Neuronal stem cell (in vitro differentiated cells): ENCODE measurements at regions not wholly inside any gene's neighbourhood (a gene's known extent, or its start where the extent isn't known, plus 50 kb on each side); places are given as distances from the start of the nearest gene placed in this dataset.

Source experiments
- DNase-seq: peaks from one replicate; pipeline ENCODE4 v3.0.0-alpha.2; 2013; ENCODE audit warnings: low spot score
- H2AFZ ChIP-seq: one replicate; pipeline ENCODE4 v1.6.1; 2013; ENCODE audit warnings: mild to moderate bottlenecking, low read length, inconsistent platforms
- H2AK5ac ChIP-seq: 2 replicates; pipeline ENCODE4 v1.6.1; 2013; ENCODE audit warnings: low read depth, mild to moderate bottlenecking, inconsistent platforms, low read length, moderate library complexity, mixed read lengths
- H2BK120ac ChIP-seq: 2 replicates; pipeline ENCODE4 v1.6.1; 2013; ENCODE audit warnings: low read depth, mild to moderate bottlenecking, inconsistent platforms, low read length, moderate library complexity, mixed read lengths
- H2BK12ac ChIP-seq: one replicate; pipeline ENCODE4 v1.6.1; 2013; ENCODE audit warnings: low read length, inconsistent platforms
- H2BK15ac ChIP-seq: 2 replicates; pipeline ENCODE4 v1.6.1; 2013; ENCODE audit warnings: mild to moderate bottlenecking, low read length, inconsistent platforms, mixed read lengths
- H2BK5ac ChIP-seq: one replicate; pipeline ENCODE4 v1.6.1; 2013; ENCODE audit warnings: inconsistent platforms, mild to moderate bottlenecking, low read length, moderate library complexity
- H3K14ac ChIP-seq: one replicate; pipeline ENCODE4 v1.6.1; 2013; ENCODE audit warnings: low read length, inconsistent platforms
- H3K18ac ChIP-seq: 2 replicates; pipeline ENCODE4 v1.6.1; 2013; ENCODE audit warnings: low read length, inconsistent platforms
- H3K23ac ChIP-seq: 2 replicates; pipeline ENCODE4 v1.6.1; 2013; ENCODE audit warnings: low read depth, mild to moderate bottlenecking, mixed read lengths, low read length, inconsistent platforms; ENCODE audit not compliant: poor library complexity
- H3K27ac ChIP-seq: replicated peaks from 3 replicates; pipeline ENCODE4 v1.5.1; 2013; ENCODE audit warnings: low read length, inconsistent platforms
- H3K27me3 ChIP-seq, 3 experiments: 2 replicates each; pipeline ENCODE4 v1.6.1; 2013; ENCODE audit warnings: low read length in 3 of 3, mild to moderate bottlenecking in 2 of 3, inconsistent platforms in 1 of 3, low read depth in 1 of 3, mixed read lengths in 1 of 3, moderate library complexity in 1 of 3; ENCODE audit not compliant: control insufficient read depth in 3 of 3, insufficient read depth in 3 of 3
- H3K36me3 ChIP-seq, 2 donors: replicated peaks in 1 of 2; 2 replicates each; pipeline ENCODE4 v1.6.1; 2013; ENCODE audit warnings: low read length in 2 of 2; ENCODE audit not compliant: control insufficient read depth in 2 of 2, insufficient read depth in 2 of 2
- H3K4ac ChIP-seq: 2 replicates; pipeline ENCODE4 v1.6.1; 2013; ENCODE audit warnings: inconsistent platforms, mild to moderate bottlenecking, low read length, moderate library complexity
- H3K4me1 ChIP-seq, 2 donors: 1 replicate in 1 of 2; 2 replicates in 1 of 2; pipeline ENCODE4 v1.6.1; 2013; ENCODE audit warnings: low read length in 2 of 2, low read depth in 1 of 2; ENCODE audit not compliant: control insufficient read depth in 2 of 2, insufficient read depth in 1 of 2
- H3K4me2 ChIP-seq: one replicate; pipeline ENCODE4 v1.6.1; 2013; ENCODE audit warnings: mild to moderate bottlenecking, low read length, inconsistent platforms; ENCODE audit not compliant: insufficient read depth, poor library complexity, severe bottlenecking
- H3K4me3 ChIP-seq, 2 donors: 2 replicates each; pipeline ENCODE4 v1.5.1; 2013; ENCODE audit warnings: low read length in 2 of 2, mild to moderate bottlenecking in 2 of 2, inconsistent platforms in 1 of 2, moderate library complexity in 1 of 2
- H3K79me1 ChIP-seq: one replicate; pipeline ENCODE4 v1.6.1; 2013; ENCODE audit warnings: low read depth, mild to moderate bottlenecking, inconsistent platforms, low read length, moderate library complexity
- H3K9ac ChIP-seq: one replicate; pipeline ENCODE4 v1.6.1; 2013; ENCODE audit warnings: mild to moderate bottlenecking, low read depth, low read length, inconsistent platforms; ENCODE audit not compliant: poor library complexity
- H3K9me3 ChIP-seq, 2 donors: replicated peaks in 1 of 2; 2 replicates each; pipeline versions ENCODE3 to v1.6.1; 2013; ENCODE audit warnings: low read length in 2 of 2, mild to moderate bottlenecking in 2 of 2, inconsistent platforms in 1 of 2, low read depth in 1 of 2, mixed read lengths in 1 of 2, moderate library complexity in 1 of 2; ENCODE audit not compliant: control insufficient read depth in 2 of 2, insufficient read depth in 1 of 2
- H4K8ac ChIP-seq: one replicate; pipeline ENCODE4 v1.6.1; 2013; ENCODE audit warnings: low read depth, mild to moderate bottlenecking, inconsistent platforms, low read length, moderate library complexity
- H4K91ac ChIP-seq: one replicate; pipeline ENCODE4 v1.6.1; 2013; ENCODE audit warnings: low read length, low read depth, mild to moderate bottlenecking, inconsistent platforms; ENCODE audit not compliant: poor library complexity
- WGBS, 2 donors: extraction: QIAGEN DNeasy Blood & Tissue Kit; methylation state at CpG; one replicate each; pipeline ENCODE4 v1.1.7; 2013; ENCODE audit warnings: missing lambda C conversion rate in 2 of 2, mixed read lengths in 1 of 2; ENCODE audit not compliant: insufficient read length in 2 of 2, insufficient replicate concordance in 1 of 2; ENCODE audit errors: extremely low coverage in 2 of 2; 5-methylcytosine and 5-hydroxymethylcytosine counted together

DNA sequence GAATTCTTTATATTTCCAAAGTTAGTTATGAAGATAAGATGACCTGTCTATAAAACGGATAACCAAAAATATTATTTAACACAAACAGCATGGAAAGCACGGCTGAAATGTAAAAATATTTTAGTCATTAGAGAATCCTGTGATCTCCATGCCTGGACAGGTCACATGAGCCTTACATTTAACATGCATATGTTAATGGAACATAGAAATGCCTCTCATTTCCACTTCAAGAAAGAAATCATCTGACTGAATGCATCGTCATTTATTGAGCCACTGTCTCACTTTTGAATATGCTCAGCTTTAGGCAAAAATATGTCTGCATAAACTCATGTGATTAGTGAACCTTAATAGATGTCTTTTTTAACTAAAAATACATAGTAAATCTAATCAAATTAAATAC is 115.5 kb upstream of the COL24A1 start:
- no peak overlapping the region for H3K23ac ChIP-seq
- no peaks in the 10 kb centered on the region for H3K9me3 ChIP-seq
- H2AK5ac ChIP-seq, result no peak overlapping the region
- H3K9ac ChIP-seq, result no peak overlapping the region
- no peak overlapping the region for H3K4me2 ChIP-seq
- H3K36me3 ChIP-seq, result no peaks in the 10 kb centered on the region
- H2BK120ac ChIP-seq, result no peak overlapping the region
- H4K8ac ChIP-seq, result no peak overlapping the region
- H3K4me3 ChIP-seq, result no peak overlapping the region
- H4K91ac ChIP-seq, result no peak overlapping the region
- no peaks in the 10 kb centered on the region for H3K79me1 ChIP-seq
- H3K27ac ChIP-seq, result no peak overlapping the region
- no peak for DNase-seq
- H2AFZ ChIP-seq, result no peak overlapping the region
- H2BK12ac ChIP-seq, result no peak overlapping the region
- no peak overlapping the region for H3K4ac ChIP-seq
- no peaks in the 10 kb centered on the region for H3K4me1 ChIP-seq
- H3K14ac ChIP-seq, result no peak overlapping the region
- H2BK15ac ChIP-seq, result no peak overlapping the region
- H3K27me3 ChIP-seq, result no peaks in the 10 kb centered on the region
- no CpG with 5 or more reads among the region's 3 CpGs for WGBS, 2 donors
- no peak overlapping the region for H2BK5ac ChIP-seq
- no peak overlapping the region for H3K18ac ChIP-seq

DNA sequence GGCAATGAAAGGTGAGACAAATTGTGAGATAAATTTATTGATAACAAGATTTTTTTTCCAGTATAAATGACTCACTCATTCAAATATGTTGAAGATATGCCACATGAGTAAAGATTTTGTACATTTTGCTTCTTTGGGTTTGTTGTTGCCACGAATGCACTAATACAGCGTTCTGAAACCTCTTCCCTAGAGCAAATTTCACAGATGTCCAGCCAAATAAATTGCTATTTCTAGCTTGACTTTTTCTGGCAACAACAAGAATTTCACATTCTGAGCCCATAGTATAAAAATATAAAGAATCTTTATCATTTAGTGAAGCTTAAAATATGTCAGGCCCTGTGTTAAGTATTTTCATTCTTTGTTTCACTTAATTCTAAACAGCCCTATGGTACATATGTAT is 114.5 kb upstream of the COL24A1 start:
- H3K27me3 ChIP-seq, result no peaks in the 10 kb centered on the region
- H3K79me1 ChIP-seq, result no peaks in the 10 kb centered on the region
- no peak overlapping the region for H2AK5ac ChIP-seq
- H3K9me3 ChIP-seq, result no peaks in the 10 kb centered on the region
- H3K18ac ChIP-seq, result no peak overlapping the region
- H2BK15ac ChIP-seq, result no peak overlapping the region
- no peak overlapping the region for H3K14ac ChIP-seq
- H3K27ac ChIP-seq, result no peak overlapping the region
- no peak overlapping the region for H4K8ac ChIP-seq
- H2AFZ ChIP-seq, result no peak overlapping the region
- no peak overlapping the region for H3K4me2 ChIP-seq
- no peaks in the 10 kb centered on the region for H3K36me3 ChIP-seq
- H2BK120ac ChIP-seq, result no peak overlapping the region
- no peak overlapping the region for H3K4me3 ChIP-seq
- H3K9ac ChIP-seq, result no peak overlapping the region
- H2BK5ac ChIP-seq, result no peak overlapping the region
- DNase-seq, result no peak
- no peak overlapping the region for H2BK12ac ChIP-seq
- no peak overlapping the region for H4K91ac ChIP-seq
- H3K23ac ChIP-seq, result no peak overlapping the region
- WGBS, 2 donors, result no CpG with 5 or more reads among the region's 2 CpGs
- no peaks in the 10 kb centered on the region for H3K4me1 ChIP-seq
- H3K4ac ChIP-seq, result no peak overlapping the region

DNA sequence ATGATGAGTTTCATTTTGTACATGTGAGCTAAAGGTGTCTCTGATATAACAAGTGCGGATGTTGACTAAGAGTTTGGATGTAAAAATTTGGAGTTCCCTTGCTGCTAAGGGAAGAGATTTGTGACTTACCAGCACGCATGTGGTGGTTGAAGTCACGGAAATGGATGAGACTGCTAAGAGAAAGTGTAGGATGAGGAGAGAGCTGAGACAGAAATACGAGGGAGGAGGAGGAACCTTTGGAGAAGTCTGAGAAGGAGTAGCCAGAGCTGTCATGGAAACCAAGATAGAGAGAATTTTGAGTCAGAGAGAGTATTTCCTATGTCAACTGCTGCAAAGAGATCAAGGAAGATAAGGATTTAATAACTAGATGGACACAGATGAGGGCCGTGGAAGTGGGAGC is 106.5 kb upstream of the COL24A1 start:
- Histone ChIP-seq H3K18ac (no peak overlapping the region), H4K8ac (no peak overlapping the region), H3K14ac (no peak overlapping the region), H3K36me3 (no peaks in the 10 kb centered on the region), H2BK5ac (no peak overlapping the region), H3K79me1 (no peaks in the 10 kb centered on the region), H3K9me3 (no peaks in the 10 kb centered on the region), H2AFZ (no peak overlapping the region), H3K23ac (no peak overlapping the region), H3K9ac (no peak overlapping the region), H3K4me2 (no peak overlapping the region), H3K4ac (no peak overlapping the region), H2BK15ac (no peak overlapping the region), H4K91ac (no peak overlapping the region), H3K4me1 (no peaks in the 10 kb centered on the region), H3K4me3 (no peak overlapping the region), H3K27me3 (no peaks in the 10 kb centered on the region), H2BK120ac (no peak overlapping the region), H2AK5ac (no peak overlapping the region), H3K27ac (no peak overlapping the region), H2BK12ac (no peak overlapping the region)
- DNase-seq, result no peak
- WGBS, 2 donors, result no CpG with 5 or more reads among the region's 5 CpGs

DNA sequence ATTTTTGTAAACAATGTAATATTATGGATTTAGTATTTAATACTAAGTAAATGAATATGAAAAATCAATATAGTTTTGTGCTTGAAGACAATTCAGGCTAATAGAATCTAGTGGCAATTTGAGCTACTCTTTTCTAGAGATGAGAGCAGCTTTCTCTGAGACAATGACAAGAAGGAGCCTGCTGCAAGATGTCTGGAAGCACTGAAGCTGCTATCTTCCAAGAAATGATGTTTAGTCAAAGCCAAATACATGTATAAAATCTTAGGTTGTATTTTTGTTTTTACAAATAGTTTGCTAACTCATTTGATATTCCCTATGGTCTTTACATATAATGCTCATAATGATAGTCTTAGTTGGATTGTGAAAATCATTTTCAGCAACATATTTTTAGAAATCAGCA is 103.9 kb upstream of the COL24A1 start:
- Histone ChIP-seq H3K4ac (no peak overlapping the region), H4K91ac (no peak overlapping the region), H2BK5ac (no peak overlapping the region), H4K8ac (no peak overlapping the region), H3K18ac (no peak overlapping the region), H3K36me3 (no peaks in the 10 kb centered on the region), H3K4me1 (no peaks in the 10 kb centered on the region), H3K27me3 (no peaks in the 10 kb centered on the region), H3K23ac (no peak overlapping the region), H2BK120ac (no peak overlapping the region), H3K9ac (no peak overlapping the region), H2AK5ac (no peak overlapping the region), H3K14ac (no peak overlapping the region), H3K79me1 (no peaks in the 10 kb centered on the region), H3K27ac (no peak overlapping the region), H3K4me3 (no peak overlapping the region), H2BK15ac (no peak overlapping the region), H3K9me3 (no peaks in the 10 kb centered on the region), H3K4me2 (no peak overlapping the region), H2AFZ (no peak overlapping the region), H2BK12ac (no peak overlapping the region)
- DNase-seq, result no peak
